Omental fat pad (tissue), 3 donors: ENCODE measurements at regions not wholly inside any gene's neighbourhood (a gene's known extent, or its start where the extent isn't known, plus 50 kb on each side); places are given as distances from the start of the nearest gene placed in this dataset.
"Not testable (repeated sequence)": the region's sequence is repeated elsewhere in the genome, so short reads cannot be mapped to it uniquely, and the experiment has no call there.

Source experiments
- ATAC-seq: fragments of 150-250 bp; one replicate; pipeline ENCODE4 v1.9.1; 2016; ENCODE audit warnings: mild to moderate bottlenecking, moderate library complexity; ENCODE audit not compliant: low FRiP score
- DNase-seq: peaks from one replicate; pipeline ENCODE4 v3.0.0-alpha.2; 2019; ENCODE audit warnings: low spot score
- TF ChIP-seq, protein P1 (sequence below), 3 donors: fragments of 450-650 bp; IDR thresholded peaks; one replicate each; pipeline ENCODE4 v1.5.1; 2016 to 2017; ENCODE audit warnings: antibody characterized with exemption in 3 of 3, mild to moderate bottlenecking in 3 of 3, moderate library complexity in 2 of 3

GRCh38 chr5:51621156-51621555 lies 237.9 kb downstream of the ISL1 start:
- no peak for DNase-seq
- TF ChIP-seq, protein P1, sequence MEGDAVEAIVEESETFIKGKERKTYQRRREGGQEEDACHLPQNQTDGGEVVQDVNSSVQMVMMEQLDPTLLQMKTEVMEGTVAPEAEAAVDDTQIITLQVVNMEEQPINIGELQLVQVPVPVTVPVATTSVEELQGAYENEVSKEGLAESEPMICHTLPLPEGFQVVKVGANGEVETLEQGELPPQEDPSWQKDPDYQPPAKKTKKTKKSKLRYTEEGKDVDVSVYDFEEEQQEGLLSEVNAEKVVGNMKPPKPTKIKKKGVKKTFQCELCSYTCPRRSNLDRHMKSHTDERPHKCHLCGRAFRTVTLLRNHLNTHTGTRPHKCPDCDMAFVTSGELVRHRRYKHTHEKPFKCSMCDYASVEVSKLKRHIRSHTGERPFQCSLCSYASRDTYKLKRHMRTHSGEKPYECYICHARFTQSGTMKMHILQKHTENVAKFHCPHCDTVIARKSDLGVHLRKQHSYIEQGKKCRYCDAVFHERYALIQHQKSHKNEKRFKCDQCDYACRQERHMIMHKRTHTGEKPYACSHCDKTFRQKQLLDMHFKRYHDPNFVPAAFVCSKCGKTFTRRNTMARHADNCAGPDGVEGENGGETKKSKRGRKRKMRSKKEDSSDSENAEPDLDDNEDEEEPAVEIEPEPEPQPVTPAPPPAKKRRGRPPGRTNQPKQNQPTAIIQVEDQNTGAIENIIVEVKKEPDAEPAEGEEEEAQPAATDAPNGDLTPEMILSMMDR (IDR thresholded peaks at IDR 0.05) = no peak

DNA sequence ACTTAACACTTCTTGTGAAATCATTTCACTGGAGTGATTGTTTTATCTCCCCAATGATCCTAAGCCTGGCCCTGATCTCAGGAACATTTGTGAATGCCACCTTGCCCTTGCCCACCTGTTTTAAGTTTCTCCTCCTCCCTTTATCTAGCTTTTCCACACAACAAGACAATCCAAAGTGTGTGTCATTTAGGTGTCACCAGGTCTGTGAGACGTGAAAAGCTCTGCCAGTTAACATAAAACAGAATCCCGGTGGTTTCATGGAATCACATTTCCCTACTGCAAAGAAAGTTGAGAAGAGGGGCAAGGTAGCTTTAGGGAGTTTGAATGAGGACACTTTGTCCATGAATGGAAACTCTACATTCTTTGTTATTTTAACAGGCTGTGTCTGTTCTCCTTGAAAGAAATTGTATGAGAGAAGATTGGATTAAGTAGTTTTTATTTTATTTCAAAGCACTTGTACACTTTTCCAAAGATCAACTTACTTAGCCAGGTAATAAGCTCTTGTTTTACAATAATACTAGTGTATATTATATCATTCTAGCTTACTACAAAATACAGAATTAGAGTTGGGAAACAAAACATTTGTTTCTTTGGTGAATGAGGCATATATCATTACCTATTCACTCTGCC lies 239.0 kb downstream of the ISL1 start:
- ATAC-seq (no peak), DNase-seq (no peak)
- TF ChIP-seq, protein P1 (IDR thresholded peaks at IDR 0.05) = no peak

More at GRCh38 chr5:51621156-51621555, 237.9 kb downstream of the ISL1 start:
- ATAC-seq = no peak

GRCh38 chr5:51625224-51625968 lies 242.1 kb downstream of the ISL1 start:
- ATAC-seq (no peak), DNase-seq (no peak)
- TF ChIP-seq, protein P1 (IDR thresholded peaks at IDR 0.05) = no peak

GRCh38 chr5:51632027-51632426 lies 248.8 kb downstream of the ISL1 start:
- DNase-seq (no peak), ATAC-seq (no peak)
- TF ChIP-seq, protein P1 (IDR thresholded peaks at IDR 0.05) = no peak

GRCh38 chr5:51632793-51633192 lies 249.5 kb downstream of the ISL1 start:
- no peak for ATAC-seq
- no peak for DNase-seq
- TF ChIP-seq, protein P1 (IDR thresholded peaks at IDR 0.05) = no peak

- not testable (repeated sequence) for DNase-seq, ATAC-seq
Measured at GRCh38 chr5:51636973-51637372, 253.7 kb downstream of the ISL1 start.

DNA sequence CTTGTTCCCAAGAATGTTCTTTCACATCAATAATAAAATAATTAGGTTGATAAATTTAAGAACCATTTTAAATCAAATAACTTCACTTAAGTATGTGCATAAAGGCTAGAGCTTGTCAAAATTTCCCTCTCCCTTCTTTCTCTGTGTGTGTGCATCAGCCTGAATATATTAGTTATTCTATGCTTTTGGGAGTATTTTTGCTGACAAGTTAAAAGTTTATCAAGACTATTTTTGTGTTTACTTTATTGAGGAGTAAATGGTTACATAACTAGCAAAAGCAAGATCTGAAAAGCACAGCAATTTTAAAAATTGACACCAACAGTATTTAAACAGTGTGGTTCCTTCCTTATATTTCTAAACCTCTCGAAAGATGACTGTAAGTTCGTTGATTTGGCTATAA lies 261.7 kb downstream of the ISL1 start:
- no peak for DNase-seq
- no peak for ATAC-seq
- TF ChIP-seq, protein P1 (IDR thresholded peaks at IDR 0.05) = no peak
